DOHH2 (cell line): ENCODE measurements at regions not wholly inside any gene's neighbourhood (a gene's known extent, or its start where the extent isn't known, plus 50 kb on each side); places are given as distances from the start of the nearest gene placed in this dataset.

ENCODE experiments used
- CTCF ChIP-seq: fragments of 200-600 bp; sonication (generic); IDR thresholded peaks from one replicate; pipeline ENCODE4 v1.5.1; 2014; ENCODE audit warnings: antibody characterized with exemption, mild to moderate bottlenecking, low read depth, low read length; ENCODE audit not compliant: poor library complexity, severe bottlenecking
- EZH2phosphoT487 ChIP-seq: fragments of 200-600 bp; sonication (generic); IDR thresholded peaks from 2 replicates; pipeline ENCODE4 v1.6.1; 2017; ENCODE audit warnings: borderline replicate concordance, mild to moderate bottlenecking, antibody characterized with exemption, low read length, moderate library complexity, mixed read lengths

GRCh38 chr12:78793491-78793890, 71.1 kb upstream of the SYT1 start:
- TF ChIP-seq CTCF = no peak
- no peak for TF ChIP-seq EZH2phosphoT487
